IPS-15b (cell line): ENCODE measurements at regions not wholly inside any gene's neighbourhood (a gene's known extent, or its start where the extent isn't known, plus 50 kb on each side); places are given as distances from the start of the nearest gene placed in this dataset.

Source experiments
- H3K27me3 ChIP-seq: one replicate; pipeline ENCODE4 v1.6.1; 2013; ENCODE audit warnings: low read length; ENCODE audit not compliant: control insufficient read depth, insufficient read depth
- H3K36me3 ChIP-seq: one replicate; pipeline ENCODE4 v1.6.1; 2013; ENCODE audit warnings: low read length; ENCODE audit not compliant: control insufficient read depth, insufficient read depth
- H3K4me1 ChIP-seq: one replicate; pipeline ENCODE4 v1.6.1; 2013; ENCODE audit warnings: mild to moderate bottlenecking, low read length; ENCODE audit not compliant: control insufficient read depth, insufficient read depth
- H3K4me3 ChIP-seq: one replicate; pipeline ENCODE4 v1.5.1; 2013; ENCODE audit warnings: low read depth, low read length
- H3K9ac ChIP-seq: one replicate; pipeline ENCODE4 v1.6.1; 2013; ENCODE audit warnings: low read depth, mild to moderate bottlenecking, low read length
- H3K9me3 ChIP-seq: one replicate; pipeline ENCODE4 v1.6.1; 2013; ENCODE audit warnings: mild to moderate bottlenecking, low read length; ENCODE audit not compliant: control insufficient read depth, insufficient read depth

DNA sequence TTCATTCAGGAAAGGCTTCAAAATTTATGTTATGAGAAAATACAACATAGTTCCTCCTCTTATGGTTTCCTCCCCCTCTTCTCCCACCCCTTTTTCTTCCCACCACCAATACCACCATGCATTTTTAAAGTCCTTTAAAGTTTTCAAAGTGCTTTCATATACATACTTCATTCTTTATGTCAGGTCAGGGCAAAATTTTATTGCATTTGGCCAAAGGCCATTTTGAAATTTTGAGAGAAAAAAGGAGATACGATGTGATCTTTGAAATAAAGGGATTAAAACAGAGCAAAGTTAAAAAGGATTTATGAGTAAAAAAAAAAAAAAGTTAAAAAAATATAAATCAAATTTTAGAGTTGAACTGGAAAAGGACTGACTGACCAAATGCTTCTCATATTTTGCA lies 792.5 kb upstream of the FANCL start:
- Histone ChIP-seq H3K4me1 (no peaks in the 10 kb centered on the region), H3K27me3 (no peaks in the 10 kb centered on the region), H3K4me3 (no peak overlapping the region), H3K9me3 (no peaks in the 10 kb centered on the region), H3K9ac (no peak overlapping the region), H3K36me3 (no peaks in the 10 kb centered on the region)

DNA sequence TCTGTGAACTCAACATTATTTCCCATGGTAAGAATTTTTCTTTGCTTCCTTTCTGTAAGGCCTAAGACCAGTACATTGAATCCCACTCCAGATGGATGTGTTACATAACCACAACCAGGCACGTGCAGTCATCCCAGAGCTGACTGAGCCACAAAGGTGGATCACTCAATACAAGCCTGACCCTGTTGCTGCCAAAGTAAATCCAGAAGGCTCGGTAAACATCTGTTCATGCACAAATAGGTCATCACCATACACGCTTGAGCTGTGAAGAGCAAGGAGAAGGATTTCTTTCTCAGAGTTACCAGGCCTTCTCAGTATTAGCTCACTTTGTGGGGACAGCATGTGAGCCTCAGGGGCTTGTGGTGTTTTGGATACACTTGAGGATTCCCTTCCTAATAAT lies 791.4 kb upstream of the FANCL start:
- H3K9ac ChIP-seq = no peak overlapping the region
- H3K27me3 ChIP-seq = no peaks in the 10 kb centered on the region
- no peaks in the 10 kb centered on the region for H3K9me3 ChIP-seq
- H3K4me1 ChIP-seq = no peaks in the 10 kb centered on the region
- no peak overlapping the region for H3K4me3 ChIP-seq
- H3K36me3 ChIP-seq = no peaks in the 10 kb centered on the region

DNA sequence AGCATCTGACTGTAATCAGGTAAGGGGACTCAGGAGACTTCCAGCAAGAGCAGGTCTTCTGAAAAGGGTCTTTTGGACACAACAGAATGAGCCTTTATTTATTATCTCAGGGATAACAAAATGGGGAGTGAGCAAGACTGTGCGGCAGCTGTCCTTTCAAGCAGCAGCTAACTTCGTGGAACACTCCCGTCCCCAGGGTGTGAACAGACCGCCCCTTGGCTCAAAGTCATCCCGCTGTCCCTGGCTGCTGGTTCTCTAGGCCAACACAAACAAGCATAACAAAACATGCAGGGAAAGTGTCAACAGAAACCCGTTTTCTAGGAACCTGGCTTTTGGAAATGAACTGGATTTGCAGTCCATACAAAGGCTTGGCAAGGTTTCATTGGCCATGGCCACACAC lies 787.9 kb upstream of the FANCL start:
- H3K4me1 ChIP-seq = no peaks in the 10 kb centered on the region
- H3K9me3 ChIP-seq = no peaks in the 10 kb centered on the region
- no peak overlapping the region for H3K9ac ChIP-seq
- no peaks in the 10 kb centered on the region for H3K36me3 ChIP-seq
- no peak overlapping the region for H3K4me3 ChIP-seq
- H3K27me3 ChIP-seq = no peaks in the 10 kb centered on the region

DNA sequence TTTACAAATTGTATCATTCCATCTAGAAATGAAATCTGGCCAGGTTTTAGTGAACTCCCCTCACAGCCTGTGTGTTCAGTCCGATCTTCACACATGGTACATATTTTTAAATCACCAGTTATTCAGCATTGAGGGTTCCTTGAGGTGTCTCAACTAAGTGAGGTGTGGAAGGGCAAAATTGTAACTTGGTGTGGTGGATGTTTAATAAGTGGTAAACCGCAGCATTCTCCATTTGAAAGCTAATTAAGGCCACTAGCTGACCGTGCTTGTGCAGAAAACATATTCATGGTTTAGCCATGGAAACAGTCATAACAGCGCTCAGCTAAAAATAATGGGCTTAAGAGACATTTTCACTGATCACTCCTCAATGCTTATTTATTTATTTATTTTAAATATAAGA lies 786.2 kb upstream of the FANCL start:
- Histone ChIP-seq H3K9me3 (no peaks in the 10 kb centered on the region), H3K36me3 (no peaks in the 10 kb centered on the region), H3K4me1 (no peaks in the 10 kb centered on the region), H3K27me3 (no peaks in the 10 kb centered on the region), H3K9ac (no peak overlapping the region), H3K4me3 (no peak overlapping the region)

DNA sequence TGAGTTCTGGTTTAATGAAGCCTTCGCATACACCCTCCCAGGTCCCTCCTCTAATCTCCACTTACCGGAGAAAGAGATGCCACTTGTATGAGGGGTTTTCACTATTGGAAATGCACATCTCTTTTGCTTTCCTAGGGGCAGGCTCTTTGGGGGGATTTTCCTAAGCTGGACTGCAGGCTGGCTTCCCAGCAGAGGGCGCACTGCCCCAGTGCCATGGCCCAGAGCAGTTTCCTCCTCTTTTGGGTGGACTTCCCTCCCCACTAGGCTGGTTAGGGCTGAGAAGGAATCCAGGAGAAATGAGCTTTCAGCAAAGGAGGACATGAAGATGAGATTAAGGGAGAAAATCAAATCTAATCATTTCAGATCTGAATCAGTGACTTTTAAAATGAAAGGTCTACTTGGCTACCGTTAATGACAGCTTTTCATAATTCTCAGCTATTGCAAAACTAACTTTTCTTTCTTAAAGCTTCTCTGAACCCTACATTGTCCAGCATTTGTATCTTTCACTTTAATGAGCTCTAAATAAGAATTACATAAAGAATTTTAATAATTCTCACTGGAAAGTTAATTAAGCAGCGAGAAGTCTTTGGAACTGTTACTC lies 784.1 kb upstream of the FANCL start:
- H3K4me3 ChIP-seq = no peak overlapping the region
- no peaks in the 10 kb centered on the region for H3K27me3 ChIP-seq
- no peaks in the 10 kb centered on the region for H3K4me1 ChIP-seq
- H3K9ac ChIP-seq = no peak overlapping the region
- no peaks in the 10 kb centered on the region for H3K9me3 ChIP-seq
- no peaks in the 10 kb centered on the region for H3K36me3 ChIP-seq

DNA sequence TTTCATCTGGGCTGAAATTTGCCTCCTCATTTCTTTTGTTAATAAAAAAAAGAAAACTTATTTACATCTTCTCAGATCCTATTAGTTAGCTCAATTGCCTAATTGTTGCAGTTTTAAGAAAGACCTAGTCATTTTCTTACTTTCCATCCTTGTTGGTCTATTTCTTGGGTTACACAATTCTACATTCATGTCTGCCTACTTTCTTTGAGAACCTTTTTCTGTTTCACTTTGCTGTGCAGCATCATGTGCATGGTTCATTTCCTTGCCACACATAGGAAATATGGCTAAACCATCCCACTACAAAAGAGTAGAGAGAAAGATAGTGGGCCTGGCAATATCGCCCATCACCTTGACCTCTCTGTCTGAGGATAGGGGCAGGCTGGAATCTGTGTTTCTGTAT lies 780.7 kb upstream of the FANCL start:
- H3K4me3 ChIP-seq = no peak overlapping the region
- H3K36me3 ChIP-seq = no peaks in the 10 kb centered on the region
- H3K4me1 ChIP-seq = no peaks in the 10 kb centered on the region
- H3K9ac ChIP-seq = no peak overlapping the region
- H3K27me3 ChIP-seq = no peaks in the 10 kb centered on the region
- H3K9me3 ChIP-seq = no peaks in the 10 kb centered on the region

DNA sequence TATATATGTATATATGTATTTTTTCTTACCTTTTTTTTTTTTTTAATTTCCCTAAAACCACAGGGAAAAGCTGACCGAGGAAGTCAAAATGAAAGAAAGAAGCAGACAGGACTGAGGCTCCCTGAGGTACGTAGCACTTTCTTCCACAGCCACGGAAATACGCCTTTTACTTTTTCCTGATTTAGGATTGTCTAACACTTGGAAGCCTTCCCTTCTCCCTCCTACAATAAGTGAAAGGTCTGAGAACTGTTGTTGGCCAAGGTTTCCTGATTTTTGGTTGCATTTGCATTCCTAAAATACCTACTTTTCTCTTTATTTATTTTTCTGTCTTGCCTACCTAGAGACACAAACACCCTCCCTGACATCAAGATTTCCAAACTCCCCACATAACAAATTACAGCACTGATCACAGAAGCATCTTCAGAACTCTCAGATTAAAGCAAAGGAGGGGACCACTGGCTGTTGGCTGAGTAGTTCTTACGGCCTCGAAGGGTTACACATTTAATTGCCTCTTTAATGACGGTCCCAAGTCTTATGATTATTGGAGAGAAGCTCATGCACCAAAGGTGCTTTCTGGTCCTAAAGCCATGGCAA lies 778.5 kb upstream of the FANCL start:
- Histone ChIP-seq H3K27me3 (no peaks in the 10 kb centered on the region), H3K4me3 (no peak overlapping the region), H3K36me3 (no peaks in the 10 kb centered on the region), H3K9me3 (no peaks in the 10 kb centered on the region), H3K9ac (no peak overlapping the region), H3K4me1 (no peaks in the 10 kb centered on the region)

DNA sequence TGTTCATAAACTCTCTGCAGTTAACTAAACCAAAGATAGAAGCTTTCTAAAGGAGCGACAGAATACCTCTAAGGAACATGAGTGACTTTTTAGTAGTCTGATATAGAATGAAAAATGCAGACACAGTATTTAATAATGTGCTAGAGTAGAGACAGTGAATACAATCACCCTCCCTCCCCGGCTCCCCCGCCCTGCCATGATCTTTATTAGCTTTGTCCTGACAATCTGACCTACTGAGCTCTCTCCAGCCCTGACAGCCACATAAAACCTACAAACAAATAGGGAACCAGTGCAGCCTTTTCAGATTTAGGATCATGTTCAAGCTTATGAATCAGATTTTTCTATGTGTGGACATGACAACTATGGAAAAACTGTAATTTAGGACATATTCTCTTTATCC lies 777.6 kb upstream of the FANCL start:
- Histone ChIP-seq H3K9ac (no peak overlapping the region), H3K4me3 (no peak overlapping the region), H3K9me3 (no peaks in the 10 kb centered on the region), H3K27me3 (no peaks in the 10 kb centered on the region), H3K36me3 (no peaks in the 10 kb centered on the region), H3K4me1 (no peaks in the 10 kb centered on the region)

DNA sequence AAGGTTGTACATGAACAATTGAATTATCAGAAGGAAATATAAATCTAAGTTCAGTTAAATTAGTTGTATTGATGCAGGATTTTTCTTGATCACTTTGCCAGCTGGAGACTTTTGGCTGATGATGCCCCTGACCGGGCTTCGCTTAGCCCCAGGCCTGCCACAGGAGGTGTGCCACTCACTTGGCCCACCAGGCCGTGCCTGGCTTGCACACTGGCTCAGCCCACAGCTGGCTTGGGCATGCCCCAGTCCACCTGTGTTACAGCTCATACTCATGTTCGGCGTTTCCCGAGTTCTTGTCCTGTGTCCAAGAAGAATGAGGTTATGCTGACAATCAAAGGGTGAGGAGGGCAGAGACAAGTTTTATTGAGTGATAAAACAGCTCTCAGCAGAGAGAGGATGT lies 773.9 kb upstream of the FANCL start:
- no peaks in the 10 kb centered on the region for H3K27me3 ChIP-seq
- no peaks in the 10 kb centered on the region for H3K9me3 ChIP-seq
- H3K36me3 ChIP-seq = no peaks in the 10 kb centered on the region

DNA sequence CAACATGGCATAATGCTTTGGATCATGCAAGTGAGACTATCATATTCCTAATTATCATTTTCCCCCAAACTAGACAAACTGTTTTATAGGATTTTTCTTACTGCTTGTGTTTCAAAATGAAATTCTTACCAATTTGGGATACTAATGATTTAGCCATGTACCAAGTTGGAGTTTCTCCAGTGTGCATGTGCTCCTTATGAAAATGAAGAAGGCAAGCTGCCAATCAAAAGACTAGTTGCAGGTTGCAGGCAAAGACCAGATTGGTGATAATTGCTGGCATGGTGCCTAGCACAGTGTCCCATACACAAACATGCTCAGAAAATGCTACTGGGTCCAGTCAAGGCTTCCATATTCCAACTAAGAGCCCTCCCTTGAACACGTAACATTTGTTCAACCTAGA lies 771.8 kb upstream of the FANCL start:
- no peaks in the 10 kb centered on the region for H3K9me3 ChIP-seq
- H3K27me3 ChIP-seq = no peaks in the 10 kb centered on the region
- no peak overlapping the region for H3K4me3 ChIP-seq
- H3K9ac ChIP-seq = no peak overlapping the region
- H3K36me3 ChIP-seq = no peaks in the 10 kb centered on the region
- no peaks in the 10 kb centered on the region for H3K4me1 ChIP-seq

More for the DNA sequence above, 773.9 kb upstream of the FANCL start:
- Histone ChIP-seq H3K9ac (no peak overlapping the region), H3K4me3 (no peak overlapping the region), H3K4me1 (no peaks in the 10 kb centered on the region)

DNA sequence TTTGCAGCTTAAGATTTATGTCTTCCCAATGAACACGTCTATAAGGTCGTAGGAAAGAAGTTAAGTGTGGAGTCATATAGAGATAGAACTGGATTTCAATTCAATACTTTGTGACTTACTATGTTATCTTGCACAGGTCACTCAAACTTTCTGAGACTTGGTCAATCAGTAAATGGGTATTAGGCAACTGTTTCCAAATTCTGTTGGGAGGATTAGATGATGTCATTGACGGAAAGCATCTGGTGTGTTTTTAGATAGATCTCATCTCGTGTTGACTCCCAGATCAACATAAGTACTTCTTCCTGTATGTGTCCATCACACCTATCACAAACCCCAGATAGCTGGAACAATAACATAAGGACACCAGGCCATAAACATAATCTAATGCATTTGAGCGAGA lies 771.1 kb upstream of the FANCL start:
- no peaks in the 10 kb centered on the region for H3K9me3 ChIP-seq
- H3K27me3 ChIP-seq = no peaks in the 10 kb centered on the region
- H3K4me3 ChIP-seq = no peak overlapping the region
- H3K36me3 ChIP-seq = no peaks in the 10 kb centered on the region
- no peaks in the 10 kb centered on the region for H3K4me1 ChIP-seq
- no peak overlapping the region for H3K9ac ChIP-seq

DNA sequence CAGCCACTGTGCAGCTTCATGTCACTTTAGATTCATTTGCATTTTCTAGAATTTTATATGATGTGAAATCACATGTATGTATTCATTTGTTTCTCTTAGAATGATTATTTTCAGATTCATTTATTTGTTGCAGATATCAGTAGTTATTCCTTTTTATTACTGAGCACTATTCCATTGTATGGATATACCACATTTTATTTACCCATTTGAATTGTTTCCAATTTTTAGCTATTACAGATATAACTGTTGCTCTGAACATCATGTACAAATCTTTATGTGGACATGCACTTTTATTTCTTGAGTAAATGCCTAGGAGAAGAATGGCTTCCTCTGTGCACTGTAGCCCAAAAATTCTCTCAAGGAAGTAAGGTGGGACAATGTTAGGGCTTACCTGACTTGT lies 767.8 kb upstream of the FANCL start:
- H3K9me3 ChIP-seq = no peaks in the 10 kb centered on the region
- no peak overlapping the region for H3K4me3 ChIP-seq
- no peaks in the 10 kb centered on the region for H3K4me1 ChIP-seq
- no peaks in the 10 kb centered on the region for H3K36me3 ChIP-seq
- H3K27me3 ChIP-seq = no peaks in the 10 kb centered on the region
- no peak overlapping the region for H3K9ac ChIP-seq
